ENCODE measurements at regions not wholly inside any gene's neighbourhood (a gene's known extent, or its start where the extent isn't known, plus 50 kb on each side); places are given as distances from the start of the nearest gene placed in this dataset.

DNA sequence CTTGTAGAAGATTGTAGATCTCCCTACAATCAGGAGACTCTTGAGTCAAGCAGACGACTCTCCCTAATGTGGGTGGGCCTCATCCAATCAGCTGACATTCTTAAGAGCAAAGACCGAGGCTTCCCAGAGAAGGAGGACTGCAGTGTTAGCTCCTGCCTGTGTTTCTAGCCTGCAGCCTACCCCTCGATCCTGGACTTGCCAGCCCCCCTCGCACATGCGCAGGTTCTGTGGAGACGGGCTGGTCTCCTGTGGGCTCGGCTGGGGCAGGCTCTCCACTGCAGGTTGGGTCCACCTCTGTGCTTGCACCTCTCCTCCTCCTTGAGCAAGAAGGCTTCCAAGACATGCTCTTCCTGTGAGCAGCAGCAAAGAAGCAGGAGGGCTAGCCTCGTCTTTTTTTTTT lies 185.2 kb upstream of the SOX1 start (continued):
- TF ChIP-seq, protein P1, sequence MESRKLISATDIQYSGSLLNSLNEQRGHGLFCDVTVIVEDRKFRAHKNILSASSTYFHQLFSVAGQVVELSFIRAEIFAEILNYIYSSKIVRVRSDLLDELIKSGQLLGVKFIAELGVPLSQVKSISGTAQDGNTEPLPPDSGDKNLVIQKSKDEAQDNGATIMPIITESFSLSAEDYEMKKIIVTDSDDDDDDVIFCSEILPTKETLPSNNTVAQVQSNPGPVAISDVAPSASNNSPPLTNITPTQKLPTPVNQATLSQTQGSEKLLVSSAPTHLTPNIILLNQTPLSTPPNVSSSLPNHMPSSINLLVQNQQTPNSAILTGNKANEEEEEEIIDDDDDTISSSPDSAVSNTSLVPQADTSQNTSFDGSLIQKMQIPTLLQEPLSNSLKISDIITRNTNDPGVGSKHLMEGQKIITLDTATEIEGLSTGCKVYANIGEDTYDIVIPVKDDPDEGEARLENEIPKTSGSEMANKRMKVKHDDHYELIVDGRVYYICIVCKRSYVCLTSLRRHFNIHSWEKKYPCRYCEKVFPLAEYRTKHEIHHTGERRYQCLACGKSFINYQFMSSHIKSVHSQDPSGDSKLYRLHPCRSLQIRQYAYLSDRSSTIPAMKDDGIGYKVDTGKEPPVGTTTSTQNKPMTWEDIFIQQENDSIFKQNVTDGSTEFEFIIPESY (IDR thresholded peaks at IDR 0.05) = no peak
- TF ChIP-seq RBBP5 (conservative IDR thresholded peaks at IDR 0.05) (no peak), SREBF1 (IDR thresholded peaks at IDR 0.05; ENCODE audit: low read length) (no peak), MYC (IDR thresholded peaks at IDR 0.05; ENCODE audit: insufficient read depth, insufficient read length, insufficient replicate concordance, low read length, severe bottlenecking) (no peak), SPI1 (IDR thresholded peaks at IDR 0.05; ENCODE audit: borderline replicate concordance, insufficient read depth, low read depth, low read length) (no peak), NFYB (IDR thresholded peaks at IDR 0.05; ENCODE audit: insufficient read depth, low read depth, low read length) (no peak)
- TF ChIP-seq, protein P2, sequence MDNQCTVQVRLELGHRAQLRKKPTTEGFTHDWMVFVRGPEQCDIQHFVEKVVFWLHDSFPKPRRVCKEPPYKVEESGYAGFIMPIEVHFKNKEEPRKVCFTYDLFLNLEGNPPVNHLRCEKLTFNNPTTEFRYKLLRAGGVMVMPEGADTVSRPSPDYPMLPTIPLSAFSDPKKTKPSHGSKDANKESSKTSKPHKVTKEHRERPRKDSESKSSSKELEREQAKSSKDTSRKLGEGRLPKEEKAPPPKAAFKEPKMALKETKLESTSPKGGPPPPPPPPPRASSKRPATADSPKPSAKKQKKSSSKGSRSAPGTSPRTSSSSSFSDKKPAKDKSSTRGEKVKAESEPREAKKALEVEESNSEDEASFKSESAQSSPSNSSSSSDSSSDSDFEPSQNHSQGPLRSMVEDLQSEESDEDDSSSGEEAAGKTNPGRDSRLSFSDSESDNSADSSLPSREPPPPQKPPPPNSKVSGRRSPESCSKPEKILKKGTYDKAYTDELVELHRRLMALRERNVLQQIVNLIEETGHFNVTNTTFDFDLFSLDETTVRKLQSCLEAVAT (IDR thresholded peaks at IDR 0.05) = no peak

DNA sequence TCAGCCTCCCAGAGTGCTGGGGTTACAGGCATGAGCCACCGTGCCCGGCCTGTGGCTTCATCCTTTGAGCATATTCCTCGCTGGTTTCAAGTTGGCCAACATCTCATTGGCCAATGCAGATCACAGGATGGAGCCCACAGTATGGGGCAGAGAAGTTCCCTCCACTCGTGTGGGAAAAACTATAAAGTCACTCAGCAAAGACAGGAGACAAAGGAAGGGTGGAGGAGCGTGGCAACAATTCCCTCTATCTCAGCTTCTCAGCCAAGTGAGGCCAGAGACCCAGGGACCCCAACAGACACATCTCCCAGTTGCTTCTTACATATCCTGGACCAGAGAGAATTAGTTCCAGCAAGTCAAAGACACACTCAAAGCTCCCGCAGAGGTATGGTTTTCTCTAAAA lies 184.6 kb upstream of the SOX1 start:
- in situ Hi-C loops (cut with MboI) = no loop called here
- Histone ChIP-seq H3K27me3 (replicated peaks in 1 of 2; ENCODE audit: control insufficient read depth in 2 of 2, insufficient read depth in 2 of 2, low read length in 1 of 2) (no peaks in the 10 kb centered on the region), H4K20me1 (ENCODE audit: control insufficient read depth, insufficient read depth) (no peaks in the 10 kb centered on the region), H2AFZ (ENCODE audit: control insufficient read depth, low read depth, low read length) (no peak overlapping the region), H3K9me3 (replicated peaks; ENCODE audit: control insufficient read depth, insufficient read depth, low read length) (no peaks in the 10 kb centered on the region), H3K4me2 (ENCODE audit: control insufficient read depth, insufficient read depth) (no peak overlapping the region), H3K27ac (ENCODE audit: control insufficient read depth, insufficient read depth) (no peak overlapping the region), H3K4me3 (no peak overlapping the region), H3K4me1 (ENCODE audit: control insufficient read depth, insufficient read depth, low read length) (no peaks in the 10 kb centered on the region), H3K36me3 (ENCODE audit: control insufficient read depth in 2 of 2, insufficient read depth in 2 of 2, low read length in 1 of 2) (no peaks in the 10 kb centered on the region), H3K9ac (ENCODE audit: control insufficient read depth, insufficient read depth, low read length) (no peak overlapping the region), H3K79me2 (ENCODE audit: control insufficient read depth, insufficient read depth, low read length) (no peaks in the 10 kb centered on the region)
- RAD21 ChIA-PET (ENCODE audit: unreplicated experiment) = no interaction called here
- ATAC-seq (no peak), DNase-seq (ENCODE audit: low read depth, low spot score) (no peak), FAIRE-seq (no peak)
- SMC1A ChIA-PET (ENCODE audit: uncharacterized antibody, unreplicated experiment) = interaction anchor here (0.7 kb wide), 1 partner anchor 218 kb away, joined by 3 read pairs; no protein-coding TSS in a partner anchor
- CTCF ChIA-PET = no interaction called here
- no TSS peak for BruUV-seq (replicated peaks)
- intact Hi-C loops (cut with micrococcal nuclease; ENCODE audit: unreplicated experiment) = no loop called here
- POLR2A ChIA-PET = no interaction called here
- 14% methylated on average over 6 of the region's 6 CpGs for WGBS (ENCODE audit: insufficient coverage, insufficient replicate concordance, low lambda C conversion rate, missing lambda C conversion rate)
- TF ChIP-seq NR2C2 (IDR thresholded peaks at IDR 0.05; ENCODE audit: borderline replicate concordance, control insufficient read depth, insufficient read length, low read depth) = no peak
- TF ChIP-seq ZNF274 (IDR thresholded peaks at IDR 0.05; ENCODE audit: insufficient read depth, insufficient read length) = no peak
- no peak for TF ChIP-seq KLF5 (IDR thresholded peaks at IDR 0.05; ENCODE audit: partially characterized antibody)
- no peak for TF ChIP-seq CBX3 (IDR thresholded peaks at IDR 0.05; ENCODE audit: borderline replicate concordance, low read depth)
- TF ChIP-seq TARDBP (IDR thresholded peaks at IDR 0.05; ENCODE audit: borderline replicate concordance) = no peak
- no peak for TF ChIP-seq BCL3 (IDR thresholded peaks at IDR 0.05; ENCODE audit: borderline replicate concordance, insufficient read depth, low read depth, low read length, poor library complexity, severe bottlenecking)
- TF ChIP-seq, protein P3, sequence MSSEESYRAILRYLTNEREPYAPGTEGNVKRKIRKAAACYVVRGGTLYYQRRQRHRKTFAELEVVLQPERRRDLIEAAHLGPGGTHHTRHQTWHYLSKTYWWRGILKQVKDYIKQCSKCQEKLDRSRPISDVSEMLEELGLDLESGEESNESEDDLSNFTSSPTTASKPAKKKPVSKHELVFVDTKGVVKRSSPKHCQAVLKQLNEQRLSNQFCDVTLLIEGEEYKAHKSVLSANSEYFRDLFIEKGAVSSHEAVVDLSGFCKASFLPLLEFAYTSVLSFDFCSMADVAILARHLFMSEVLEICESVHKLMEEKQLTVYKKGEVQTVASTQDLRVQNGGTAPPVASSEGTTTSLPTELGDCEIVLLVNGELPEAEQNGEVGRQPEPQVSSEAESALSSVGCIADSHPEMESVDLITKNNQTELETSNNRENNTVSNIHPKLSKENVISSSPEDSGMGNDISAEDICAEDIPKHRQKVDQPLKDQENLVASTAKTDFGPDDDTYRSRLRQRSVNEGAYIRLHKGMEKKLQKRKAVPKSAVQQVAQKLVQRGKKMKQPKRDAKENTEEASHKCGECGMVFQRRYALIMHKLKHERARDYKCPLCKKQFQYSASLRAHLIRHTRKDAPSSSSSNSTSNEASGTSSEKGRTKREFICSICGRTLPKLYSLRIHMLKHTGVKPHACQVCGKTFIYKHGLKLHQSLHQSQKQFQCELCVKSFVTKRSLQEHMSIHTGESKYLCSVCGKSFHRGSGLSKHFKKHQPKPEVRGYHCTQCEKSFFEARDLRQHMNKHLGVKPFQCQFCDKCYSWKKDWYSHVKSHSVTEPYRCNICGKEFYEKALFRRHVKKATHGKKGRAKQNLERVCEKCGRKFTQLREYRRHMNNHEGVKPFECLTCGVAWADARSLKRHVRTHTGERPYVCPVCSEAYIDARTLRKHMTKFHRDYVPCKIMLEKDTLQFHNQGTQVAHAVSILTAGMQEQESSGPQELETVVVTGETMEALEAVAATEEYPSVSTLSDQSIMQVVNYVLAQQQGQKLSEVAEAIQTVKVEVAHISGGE (CRISPR knock-in tag; IDR thresholded peaks at IDR 0.05) = no peak
- no peak for TF ChIP-seq FOXM1 (IDR thresholded peaks at IDR 0.05; ENCODE audit: low read depth, low read length)

Measured in GM12878 (cell line).